H1 (cell line): ENCODE measurements at regions not wholly inside any gene's neighbourhood (a gene's known extent, or its start where the extent isn't known, plus 50 kb on each side); places are given as distances from the start of the nearest gene placed in this dataset.

Source experiments
- CTCF ChIA-PET: fragments of 300-600 bp; sonication (Branson Sonifier 250); formaldehyde crosslinking; loops from one replicate; lab custom pipeline; 2021; ENCODE audit not compliant: partially characterized antibody; lab: Charles Lee
- POLR2A ChIA-PET: fragments of 300-600 bp; sonication (Branson Sonifier 250); formaldehyde crosslinking; loops from one replicate; lab custom pipeline; 2021; ENCODE audit warnings: inconsistent platforms; ENCODE audit not compliant: partially characterized antibody; lab: Charles Lee
- DNase-seq, 2 experiments: peaks; one replicate each; pipeline versions ENCODE4 v3.0.0 to v3.0.0-alpha.2; 2010 to 2022; ENCODE audit warnings: low spot score in 2 of 2, low read depth in 1 of 2, mixed read lengths in 1 of 2
- FAIRE-seq: peaks from 2 replicates; lab custom pipeline; 2011; peaks lifted over from hg19 to GRCh38; lab: Jason Lieb, UNC
- H2AFZ ChIP-seq: 2 replicates; pipeline ENCODE4 v1.8.1; 2012; ENCODE audit warnings: low read length, inconsistent platforms
- H2AK5ac ChIP-seq: 2 replicates; pipeline ENCODE4 v1.6.1; 2013; ENCODE audit warnings: low read depth, low read length
- H2BK120ac ChIP-seq: replicated peaks from 2 replicates; pipeline ENCODE3; 2013; ENCODE audit warnings: low read depth, low read length, inconsistent platforms
- H2BK12ac ChIP-seq: 2 replicates; pipeline ENCODE4 v1.6.1; 2013; ENCODE audit warnings: low read depth, low read length
- H2BK15ac ChIP-seq: 2 replicates; pipeline ENCODE4 v1.6.1; 2013; ENCODE audit warnings: low read length
- H2BK20ac ChIP-seq: 2 replicates; pipeline ENCODE4 v1.6.1; 2013; ENCODE audit warnings: low read length
- H2BK5ac ChIP-seq: 2 replicates; pipeline ENCODE4 v1.6.1; 2013; ENCODE audit warnings: low read depth, low read length
- H3K14ac ChIP-seq: 2 replicates; pipeline ENCODE4 v1.6.1; 2013; ENCODE audit warnings: inconsistent platforms; ENCODE audit not compliant: insufficient read length
- H3K18ac ChIP-seq: 2 replicates; pipeline ENCODE4 v1.6.1; 2013; ENCODE audit warnings: low read length; ENCODE audit errors: extremely low read depth
- H3K23ac ChIP-seq: 2 replicates; pipeline ENCODE4 v1.6.1; 2013; ENCODE audit warnings: inconsistent platforms; ENCODE audit not compliant: insufficient read length
- H3K23me2 ChIP-seq: 2 replicates; pipeline ENCODE4 v1.6.1; 2013; ENCODE audit warnings: low read depth, low read length
- H3K27ac ChIP-seq: 2 replicates; pipeline ENCODE4 v1.6.1; 2011; ENCODE audit warnings: low read depth, low read length, inconsistent platforms
- H3K27me3 ChIP-seq, 4 experiments: replicated peaks in 1 of 4; 1 replicate in 1 of 4; 2 replicates in 3 of 4; pipeline versions ENCODE4 v1.6.1 to v1.8.1; 2011 to 2013; ENCODE audit warnings: low read length in 3 of 4, mild to moderate bottlenecking in 3 of 4, inconsistent platforms in 2 of 4, mixed read lengths in 2 of 4, moderate library complexity in 1 of 4; ENCODE audit not compliant: control insufficient read depth in 3 of 4, insufficient read depth in 3 of 4; ENCODE audit errors: extremely low read depth in 1 of 4
- H3K36me3 ChIP-seq, 4 experiments: 2 replicates each; pipeline versions ENCODE4 v1.6.1 to v1.8.1; 2011 to 2013; ENCODE audit warnings: mild to moderate bottlenecking in 4 of 4, low read length in 3 of 4, moderate library complexity in 2 of 4, control low read depth in 1 of 4, inconsistent platforms in 1 of 4; ENCODE audit not compliant: insufficient read depth in 4 of 4, control insufficient read depth in 2 of 4
- H3K4ac ChIP-seq: replicated peaks from 2 replicates; pipeline ENCODE3; 2013; ENCODE audit warnings: low read length, low read depth, mixed read lengths, inconsistent platforms; ENCODE audit not compliant: insufficient read length
- H3K4me1 ChIP-seq, 4 experiments: replicated peaks in 1 of 4; 1 replicate in 1 of 4; 2 replicates in 3 of 4; pipeline versions ENCODE4 v1.6.1 to v1.8.1; 2011 to 2013; ENCODE audit warnings: low read length in 3 of 4, inconsistent platforms in 2 of 4, mixed read lengths in 1 of 4; ENCODE audit not compliant: insufficient read depth in 4 of 4, control insufficient read depth in 3 of 4
- H3K4me2 ChIP-seq, 2 experiments: 2 replicates each; pipeline versions ENCODE4 v1.6.1 to v1.8.1; 2011 to 2013; ENCODE audit warnings: low read depth in 2 of 2, low read length in 2 of 2, control low read depth in 1 of 2, inconsistent platforms in 1 of 2, mild to moderate bottlenecking in 1 of 2; ENCODE audit not compliant: insufficient read depth in 1 of 2
- H3K4me3 ChIP-seq, 4 experiments: fragments of 200-600, 300-600 bp in 1 of 4; sonication (generic), shearing (Covaris generic), sonication (Bioruptor Twin) in 1 of 4; 2 replicates each; pipeline versions ENCODE4 v1.5.1 to v1.8.1; 2011 to 2016; ENCODE audit warnings: low read length in 4 of 4, low read depth in 3 of 4, control low read depth in 2 of 4, inconsistent platforms in 2 of 4, mild to moderate bottlenecking in 2 of 4, mixed read lengths in 1 of 4, moderate library complexity in 1 of 4; ENCODE audit not compliant: insufficient read depth in 2 of 4; ENCODE audit errors: extremely low read depth in 1 of 4
- H3K56ac ChIP-seq: replicated peaks from 2 replicates; pipeline ENCODE3; 2013; ENCODE audit warnings: low read depth, mild to moderate bottlenecking, mixed read lengths, low read length, inconsistent platforms; ENCODE audit not compliant: insufficient read length
- H3K79me1 ChIP-seq: 2 replicates; pipeline ENCODE4 v1.6.1; 2013; ENCODE audit warnings: low read depth, low read length, control low read depth
- H3K79me2 ChIP-seq, 2 experiments: 2 replicates each; pipeline versions ENCODE4 v1.6.1 to v1.8.1; 2012 to 2013; ENCODE audit warnings: low read length in 2 of 2, mild to moderate bottlenecking in 2 of 2, inconsistent platforms in 1 of 2; ENCODE audit not compliant: insufficient read depth in 2 of 2, control insufficient read depth in 1 of 2
- H3K9ac ChIP-seq, 4 experiments: replicated peaks in 1 of 4; 1 replicate in 1 of 4; 2 replicates in 3 of 4; pipeline versions ENCODE4 v1.6.1 to v1.8.1; 2011 to 2013; ENCODE audit warnings: low read depth in 3 of 4, low read length in 3 of 4, control low read depth in 2 of 4, mild to moderate bottlenecking in 2 of 4, moderate library complexity in 2 of 4, inconsistent platforms in 1 of 4; ENCODE audit errors: extremely low read depth in 1 of 4
- H3K9me3 ChIP-seq, 2 experiments: 2 replicates each; pipeline versions ENCODE4 v1.6.1 to v1.8.1; 2012 to 2013; ENCODE audit warnings: mild to moderate bottlenecking in 2 of 2, moderate library complexity in 2 of 2, control low read depth in 1 of 2, inconsistent platforms in 1 of 2, low read depth in 1 of 2, low read length in 1 of 2, mixed read lengths in 1 of 2; ENCODE audit not compliant: insufficient read depth in 2 of 2
- H4K20me1 ChIP-seq, 2 experiments: replicated peaks in 1 of 2; 2 replicates each; pipeline versions ENCODE3 to v1.8.1; 2011 to 2013; ENCODE audit warnings: inconsistent platforms in 2 of 2, low read length in 2 of 2, mild to moderate bottlenecking in 1 of 2; ENCODE audit not compliant: insufficient read depth in 2 of 2, control insufficient read depth in 1 of 2
- H4K5ac ChIP-seq: 2 replicates; pipeline ENCODE4 v1.6.1; 2013; ENCODE audit warnings: low read length, low read depth, mixed read lengths, inconsistent platforms; ENCODE audit not compliant: insufficient read length
- H4K8ac ChIP-seq: 2 replicates; pipeline ENCODE4 v1.8.0; 2013; ENCODE audit warnings: mild to moderate bottlenecking, moderate library complexity, low read length, inconsistent platforms; ENCODE audit not compliant: insufficient read depth; ENCODE audit errors: extremely low read depth
- H4K91ac ChIP-seq: replicated peaks from 2 replicates; pipeline ENCODE3; 2013; ENCODE audit warnings: low read length, mixed read lengths, inconsistent platforms; ENCODE audit not compliant: insufficient read length
- BACH1 ChIP-seq: IDR thresholded peaks from 2 replicates; pipeline ENCODE4 v1.6.1; 2012; ENCODE audit warnings: low read length, improper control_type of control experiment
- CBX5 ChIP-seq: fragments of 300-800, 300-1000 bp; sonication (generic); IDR thresholded peaks from 2 replicates; pipeline ENCODE4 v1.7.1; 2016; ENCODE audit warnings: antibody characterized with exemption, low read length, low read depth
- CBX8 ChIP-seq: fragments of 300-800, 300-1000 bp; sonication (generic); IDR thresholded peaks from 2 replicates; pipeline ENCODE4 v1.7.1; 2016; ENCODE audit warnings: low read depth, low read length, borderline replicate concordance
- CEBPB ChIP-seq: IDR thresholded peaks from 2 replicates; pipeline ENCODE4 v1.6.1; 2012; ENCODE audit warnings: low read depth, low read length
- EP300 ChIP-seq, 2 experiments: IDR thresholded peaks; 1 replicate in 1 of 2; 2 replicates in 1 of 2; pipeline ENCODE4 v1.6.1; 2011 to 2012; ENCODE audit warnings: low read depth in 2 of 2, low read length in 2 of 2, mild to moderate bottlenecking in 2 of 2, borderline replicate concordance in 1 of 2, inconsistent platforms in 1 of 2, moderate library complexity in 1 of 2
- JUND ChIP-seq: IDR thresholded peaks from 2 replicates; pipeline ENCODE4 v1.6.1; 2011; ENCODE audit warnings: mild to moderate bottlenecking, improper control_type of control experiment, low read length
- KDM4A ChIP-seq: IDR thresholded peaks from one replicate; pipeline ENCODE4 v1.7.1; 2012; ENCODE audit warnings: low read depth, mild to moderate bottlenecking, moderate library complexity, low read length, inconsistent platforms; ENCODE audit not compliant: severe bottlenecking
- KDM5A ChIP-seq: fragments of 200-600 bp; IDR thresholded peaks from 2 replicates; pipeline ENCODE4 v1.7.1; 2012; ENCODE audit warnings: mild to moderate bottlenecking, low read length, inconsistent platforms, mixed read lengths
- RXRA ChIP-seq: IDR thresholded peaks from 2 replicates; pipeline ENCODE4 v1.6.1; 2011; ENCODE audit warnings: low read depth, mild to moderate bottlenecking, low read length, moderate library complexity; ENCODE audit not compliant: insufficient read depth
- SIRT6 ChIP-seq: IDR thresholded peaks from one replicate; pipeline ENCODE4 v1.7.1; 2012; ENCODE audit warnings: low read length, inconsistent platforms
- SRF ChIP-seq: IDR thresholded peaks from 2 replicates; pipeline ENCODE4 v1.6.1; 2011; ENCODE audit warnings: mild to moderate bottlenecking, low read depth, low read length, moderate library complexity
- TAF1 ChIP-seq: IDR thresholded peaks from 2 replicates; pipeline ENCODE4 v1.6.1; 2011; ENCODE audit warnings: mild to moderate bottlenecking, low read depth, low read length
- TBP ChIP-seq: IDR thresholded peaks from 2 replicates; pipeline ENCODE4 v1.6.1; 2011; ENCODE audit warnings: low read depth, low read length, improper control_type of control experiment
- TEAD4 ChIP-seq: IDR thresholded peaks from 2 replicates; pipeline ENCODE4 v1.6.1; 2012; ENCODE audit warnings: low read depth, low read length, inconsistent platforms, mixed read lengths
- WGBS, 2 experiments: shearing (Covaris generic) in 1 of 2; methylation state at CpG; one replicate each; pipeline versions ENCODE4 v1.1.6 to v1.1.7; 2013 to 2015; ENCODE audit warnings: low lambda C conversion rate in 2 of 2, mixed read lengths in 2 of 2, inconsistent platforms in 1 of 2, low coverage in 1 of 2, missing lambda C conversion rate in 1 of 2; ENCODE audit not compliant: insufficient replicate concordance in 2 of 2, insufficient coverage in 1 of 2, insufficient read length in 1 of 2; ENCODE audit errors: extremely low coverage in 1 of 2, missing lambda C conversion rate in 1 of 2; 5-methylcytosine and 5-hydroxymethylcytosine counted together

- ChIA-PET POLR2A (no interaction called here), CTCF (no interaction called here)
- Histone ChIP-seq H3K56ac (no peak overlapping the region), H4K91ac (no peak overlapping the region), H3K18ac (no peak overlapping the region), H3K79me2 (no peaks in the 10 kb centered on the region), H2BK15ac (no peak overlapping the region), H2AK5ac (no peak overlapping the region), H3K23me2 (no peaks in the 10 kb centered on the region), H2BK5ac (no peak overlapping the region), H3K36me3 (no peaks in the 10 kb centered on the region), H3K23ac (no peak overlapping the region), H3K9me3 (0 out of 4 replicates have a peak, but pooled peaks cover 0 to 2% of the 10 kb centered on the region in 2 experiments), H2AFZ (no peak overlapping the region), H2BK12ac (no peak overlapping the region), H3K4me1 (peaks cover 0 to 2% (median 0%) of the 10 kb centered on the region in 4 experiments; a peak in 1 of 7 replicates), H3K4ac (no peak overlapping the region), H3K4me3 (no peak overlapping the region), H2BK20ac (no peak overlapping the region), H4K20me1 (no peaks in the 10 kb centered on the region), H3K27me3 (peaks cover 0 to 1% (median 0%) of the 10 kb centered on the region in 4 experiments; a peak in 1 of 7 replicates), H3K27ac (no peak overlapping the region), H3K9ac (no peak overlapping the region), H2BK120ac (no peak overlapping the region)
- FAIRE-seq (no peak), DNase-seq (no peak)
- 91% methylated on average over 1 of the region's 1 CpG; no CpG with 5 or more reads in 1 of the 2 experiments for WGBS, 2 experiments
- TF ChIP-seq KDM4A (no peak), CEBPB (no peak), TEAD4 (no peak), CBX8 (no peak), BACH1 (no peak), JUND (no peak), TBP (no peak), RXRA (no peak), CBX5 (no peak), TAF1 (no peak), SIRT6 (no peak), EP300 (IDR thresholded peaks at IDR 0.05; ENCODE audit: borderline replicate concordance in 1 of 2, low read depth in 2 of 2, low read length in 2 of 2) (no peak), SRF (no peak), KDM5A (no peak)
- TF ChIP-seq, all 59 proteins: peak for 0
- Histone ChIP-seq H3K4me2 (no peak overlapping the region), H3K79me1 (no peaks in the 10 kb centered on the region), H4K5ac (no peak overlapping the region), H4K8ac (no peak overlapping the region), H3K14ac (no peak overlapping the region)
These were observed 140.8 kb upstream of the CNTN1 start for GRCh38 chr12:40551466-40551865.
